ENCODE measurements at regions not wholly inside any gene's neighbourhood (a gene's known extent, or its start where the extent isn't known, plus 50 kb on each side); places are given as distances from the start of the nearest gene placed in this dataset.
A peak's percentile ranks its signal among the peaks of the same experiment; 100 is the strongest.
"Not testable (repeated sequence)": the region's sequence is repeated elsewhere in the genome, so short reads cannot be mapped to it uniquely, and the experiment has no call there.

- DNase-seq: no peak
These were observed 694.3 kb downstream of the BRINP1 start for GRCh38 chr9:118674942-118675341.

GRCh38 chr9:118677936-118678653 is 691.1 kb downstream of the BRINP1 start:
- DNase-seq: not testable (repeated sequence)

GRCh38 chr9:118686959-118687358 is 682.3 kb downstream of the BRINP1 start:
- peak; percentile 52 to 64 for DNase-seq

GRCh38 chr9:118689280-118689679 is 680.0 kb downstream of the BRINP1 start:
- DNase-seq: no peak

GRCh38 chr9:118692613-118693012 is 676.6 kb downstream of the BRINP1 start:
- DNase-seq: no peak

GRCh38 chr9:118693645-118694044 is 675.6 kb downstream of the BRINP1 start:
- no peak for DNase-seq

GRCh38 chr9:118695249-118695648 is 674.0 kb downstream of the BRINP1 start:
- DNase-seq: not testable (repeated sequence)

GRCh38 chr9:118701985-118702384 is 667.2 kb downstream of the BRINP1 start:
- DNase-seq: no peak

- no peak for DNase-seq
These were observed 657.4 kb downstream of the BRINP1 start for GRCh38 chr9:118711843-118712242.

GRCh38 chr9:118721276-118721675 is 648.0 kb downstream of the BRINP1 start:
- DNase-seq: no peak

GRCh38 chr9:118721923-118722322 is 647.3 kb downstream of the BRINP1 start:
- peak in 1 of 2 experiments; percentile 21 for DNase-seq

- DNase-seq: no peak
These were observed 639.3 kb downstream of the BRINP1 start for GRCh38 chr9:118729981-118730380.

- DNase-seq: no peak
These were observed 636.2 kb downstream of the BRINP1 start for GRCh38 chr9:118732998-118733397.

GRCh38 chr9:118734696-118735095 is 634.5 kb downstream of the BRINP1 start:
- no peak for DNase-seq

- no peak for DNase-seq
These were observed 632.8 kb downstream of the BRINP1 start for GRCh38 chr9:118736406-118736805.

- DNase-seq: no peak
These were observed 618.0 kb downstream of the BRINP1 start for GRCh38 chr9:118751077-118751847.

- no peak for DNase-seq
These were observed 617.4 kb downstream of the BRINP1 start for GRCh38 chr9:118751848-118752223.

- DNase-seq: no peak
These were observed 608.0 kb downstream of the BRINP1 start for GRCh38 chr9:118761016-118761790.

GRCh38 chr9:118767571-118767970 is 601.7 kb downstream of the BRINP1 start:
- no peak for DNase-seq

- no peak for DNase-seq
These were observed 586.3 kb downstream of the BRINP1 start for GRCh38 chr9:118782790-118783463.

GRCh38 chr9:118784033-118784432 is 585.2 kb downstream of the BRINP1 start:
- DNase-seq: no peak

GRCh38 chr9:118785456-118785855 is 583.8 kb downstream of the BRINP1 start:
- no peak for DNase-seq

GRCh38 chr9:118786877-118787276 is 582.4 kb downstream of the BRINP1 start:
- no peak for DNase-seq

Measured in NCI-H1930 (cell line).